ENCODE measurements at regions not wholly inside any gene's neighbourhood (a gene's known extent, or its start where the extent isn't known, plus 50 kb on each side); places are given as distances from the start of the nearest gene placed in this dataset.

GRCh38 chr3:68428495-68428894 lies 503.9 kb downstream of the TAFA4 start:
- H2BK12ac ChIP-seq (ENCODE audit: low read depth, low read length) = no peak overlapping the region
- H4K8ac ChIP-seq (ENCODE audit: extremely low read depth, insufficient read depth, low read length) = no peak overlapping the region
- no peaks in the 10 kb centered on the region for H3K36me3 ChIP-seq (ENCODE audit: control insufficient read depth in 2 of 4, insufficient read depth in 4 of 4, low read length in 3 of 4)
- H3K4me3 ChIP-seq (ENCODE audit: extremely low read depth in 1 of 4, insufficient read depth in 2 of 4, low read depth in 3 of 4, low read length in 4 of 4) = no peak overlapping the region
- no peaks in the 10 kb centered on the region for H3K27me3 ChIP-seq (replicated peaks in 1 of 4; ENCODE audit: control insufficient read depth in 3 of 4, extremely low read depth in 1 of 4, insufficient read depth in 3 of 4, low read length in 3 of 4)
- no peak overlapping the region for H2AFZ ChIP-seq (ENCODE audit: low read length)
- H4K20me1 ChIP-seq (replicated peaks in 1 of 2; ENCODE audit: control insufficient read depth in 1 of 2, insufficient read depth in 2 of 2, low read length in 2 of 2) = no peaks in the 10 kb centered on the region
- H2BK20ac ChIP-seq (ENCODE audit: low read length) = no peak overlapping the region
- H2AK5ac ChIP-seq (ENCODE audit: low read depth, low read length) = no peak overlapping the region
- no peak overlapping the region for H3K27ac ChIP-seq (ENCODE audit: low read depth, low read length)
- no peak overlapping the region for H3K4ac ChIP-seq (replicated peaks; ENCODE audit: insufficient read length, low read depth, low read length)
- no peak overlapping the region for H3K4me2 ChIP-seq (ENCODE audit: insufficient read depth in 1 of 2, low read depth in 2 of 2, low read length in 2 of 2)
- no peak overlapping the region for H4K5ac ChIP-seq (ENCODE audit: insufficient read length, low read depth, low read length)
- no peaks in the 10 kb centered on the region for H3K23me2 ChIP-seq (ENCODE audit: low read depth, low read length)
- no peak overlapping the region for H3K14ac ChIP-seq (ENCODE audit: insufficient read length)
- DNase-seq (ENCODE audit: low read depth in 1 of 2, low spot score in 2 of 2) (no peak), FAIRE-seq (no peak)
- H3K56ac ChIP-seq (replicated peaks; ENCODE audit: insufficient read length, low read depth, low read length) = no peak overlapping the region
- WGBS, 2 experiments (ENCODE audit: extremely low coverage in 1 of 2, insufficient coverage in 1 of 2, insufficient read length in 1 of 2, insufficient replicate concordance in 2 of 2, low coverage in 1 of 2, low lambda C conversion rate in 2 of 2, missing lambda C conversion rate in 1 of 2) = 89% methylated on average over 2 of the region's 2 CpGs; no CpG with 5 or more reads in 1 of the 2 experiments
- H2BK120ac ChIP-seq (replicated peaks; ENCODE audit: low read depth, low read length) = no peak overlapping the region
- no peak overlapping the region for H3K9ac ChIP-seq (replicated peaks in 1 of 4; ENCODE audit: extremely low read depth in 1 of 4, low read depth in 3 of 4, low read length in 3 of 4)
- no peaks in the 10 kb centered on the region for H3K4me1 ChIP-seq (replicated peaks in 1 of 4; ENCODE audit: control insufficient read depth in 3 of 4, insufficient read depth in 4 of 4, low read length in 3 of 4)
- no peaks in the 10 kb centered on the region for H3K9me3 ChIP-seq (ENCODE audit: insufficient read depth in 2 of 2, low read depth in 1 of 2, low read length in 1 of 2)
- H2BK5ac ChIP-seq (ENCODE audit: low read depth, low read length) = no peak overlapping the region
- no peak overlapping the region for H4K91ac ChIP-seq (replicated peaks; ENCODE audit: insufficient read length, low read length)
- H3K79me1 ChIP-seq (ENCODE audit: low read depth, low read length) = no peaks in the 10 kb centered on the region
- no peak overlapping the region for H2BK15ac ChIP-seq (ENCODE audit: low read length)
- POLR2A ChIA-PET (ENCODE audit: partially characterized antibody) = no interaction called here
- no peaks in the 10 kb centered on the region for H3K79me2 ChIP-seq (ENCODE audit: control insufficient read depth in 1 of 2, insufficient read depth in 2 of 2, low read length in 2 of 2)
- H3K18ac ChIP-seq (ENCODE audit: extremely low read depth, low read length) = no peak overlapping the region
- CTCF ChIA-PET (ENCODE audit: partially characterized antibody) = no interaction called here
- H3K23ac ChIP-seq (ENCODE audit: insufficient read length) = no peak overlapping the region
- TF ChIP-seq ATF2 (IDR thresholded peaks at IDR 0.05; ENCODE audit: low read length) (no peak), POLR2A (IDR thresholded peaks at IDR 0.05; ENCODE audit: control extremely low read depth in 1 of 2, low read depth in 2 of 2, low read length in 2 of 2) (no peak), RBBP5 (IDR thresholded peaks at IDR 0.05; ENCODE audit: borderline replicate concordance, low read depth, low read length) (no peak), SAP30 (IDR thresholded peaks at IDR 0.05; ENCODE audit: insufficient read depth, insufficient replicate concordance, low read length) (no peak), CEBPB (IDR thresholded peaks at IDR 0.05; ENCODE audit: low read depth, low read length) (no peak), USF2 (IDR thresholded peaks at IDR 0.05; ENCODE audit: low read length) (no peak), TCF12 (IDR thresholded peaks at IDR 0.05; ENCODE audit: low read depth, low read length) (no peak)
